ENCODE measurements at regions not wholly inside any gene's neighbourhood (a gene's known extent, or its start where the extent isn't known, plus 50 kb on each side); places are given as distances from the start of the nearest gene placed in this dataset.

DNA sequence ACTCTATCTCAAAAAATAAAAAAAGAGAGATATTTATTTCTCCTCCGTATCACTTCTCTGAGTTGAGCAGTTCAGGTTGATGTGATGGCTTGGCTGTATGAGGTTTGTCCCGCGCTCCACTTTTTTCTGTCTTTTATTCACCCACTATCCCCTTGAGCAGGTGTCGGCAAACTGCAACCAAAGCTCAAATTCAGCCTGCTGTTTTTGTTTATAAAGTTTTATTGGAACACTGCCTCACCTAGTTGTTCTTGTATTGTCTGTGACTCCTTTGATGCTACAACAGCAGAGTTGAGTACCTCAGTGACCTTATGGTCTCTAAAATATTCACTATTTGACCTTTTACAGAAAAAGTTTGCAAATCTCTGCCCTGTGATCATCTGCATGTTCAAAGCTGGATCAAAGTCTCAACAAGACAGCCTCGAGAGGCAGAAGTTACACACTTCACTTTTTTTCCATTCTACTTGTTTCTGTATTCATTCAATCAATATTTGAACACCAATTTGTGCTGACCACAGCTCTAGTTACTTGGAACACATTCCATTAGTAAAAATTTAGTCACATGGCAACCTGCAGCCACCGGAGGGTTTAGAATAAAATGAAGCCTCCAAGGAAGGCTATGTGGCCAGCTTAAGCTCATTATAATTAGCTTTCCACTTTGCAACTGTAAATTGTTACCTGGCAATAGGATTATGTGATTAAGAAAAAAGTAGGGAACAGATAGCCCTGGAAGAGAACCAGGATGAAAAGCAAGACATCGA lies 945.8 kb downstream of the KCNJ2 start:
- no peaks in the 10 kb centered on the region for H3K27me3 ChIP-seq (ENCODE audit: insufficient read depth, poor library complexity, severe bottlenecking)
- H3K27ac ChIP-seq (replicated peaks), result no peak overlapping the region
- no peak for DNase-seq (ENCODE audit: low read depth in 1 of 2, low spot score in 1 of 2)
- TF ChIP-seq GABPA (IDR thresholded peaks at IDR 0.05; ENCODE audit: low read depth), result no peak
- TF ChIP-seq, protein P1, sequence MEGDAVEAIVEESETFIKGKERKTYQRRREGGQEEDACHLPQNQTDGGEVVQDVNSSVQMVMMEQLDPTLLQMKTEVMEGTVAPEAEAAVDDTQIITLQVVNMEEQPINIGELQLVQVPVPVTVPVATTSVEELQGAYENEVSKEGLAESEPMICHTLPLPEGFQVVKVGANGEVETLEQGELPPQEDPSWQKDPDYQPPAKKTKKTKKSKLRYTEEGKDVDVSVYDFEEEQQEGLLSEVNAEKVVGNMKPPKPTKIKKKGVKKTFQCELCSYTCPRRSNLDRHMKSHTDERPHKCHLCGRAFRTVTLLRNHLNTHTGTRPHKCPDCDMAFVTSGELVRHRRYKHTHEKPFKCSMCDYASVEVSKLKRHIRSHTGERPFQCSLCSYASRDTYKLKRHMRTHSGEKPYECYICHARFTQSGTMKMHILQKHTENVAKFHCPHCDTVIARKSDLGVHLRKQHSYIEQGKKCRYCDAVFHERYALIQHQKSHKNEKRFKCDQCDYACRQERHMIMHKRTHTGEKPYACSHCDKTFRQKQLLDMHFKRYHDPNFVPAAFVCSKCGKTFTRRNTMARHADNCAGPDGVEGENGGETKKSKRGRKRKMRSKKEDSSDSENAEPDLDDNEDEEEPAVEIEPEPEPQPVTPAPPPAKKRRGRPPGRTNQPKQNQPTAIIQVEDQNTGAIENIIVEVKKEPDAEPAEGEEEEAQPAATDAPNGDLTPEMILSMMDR (IDR thresholded peaks at IDR 0.05; ENCODE audit: insufficient read depth, low read length), result no peak
- TF ChIP-seq POLR2AphosphoS5 (IDR thresholded peaks at IDR 0.05; ENCODE audit: low read depth), result no peak
- TF ChIP-seq SPI1 (IDR thresholded peaks at IDR 0.05; ENCODE audit: borderline replicate concordance, low read depth), result no peak
- TF ChIP-seq, protein P2, sequence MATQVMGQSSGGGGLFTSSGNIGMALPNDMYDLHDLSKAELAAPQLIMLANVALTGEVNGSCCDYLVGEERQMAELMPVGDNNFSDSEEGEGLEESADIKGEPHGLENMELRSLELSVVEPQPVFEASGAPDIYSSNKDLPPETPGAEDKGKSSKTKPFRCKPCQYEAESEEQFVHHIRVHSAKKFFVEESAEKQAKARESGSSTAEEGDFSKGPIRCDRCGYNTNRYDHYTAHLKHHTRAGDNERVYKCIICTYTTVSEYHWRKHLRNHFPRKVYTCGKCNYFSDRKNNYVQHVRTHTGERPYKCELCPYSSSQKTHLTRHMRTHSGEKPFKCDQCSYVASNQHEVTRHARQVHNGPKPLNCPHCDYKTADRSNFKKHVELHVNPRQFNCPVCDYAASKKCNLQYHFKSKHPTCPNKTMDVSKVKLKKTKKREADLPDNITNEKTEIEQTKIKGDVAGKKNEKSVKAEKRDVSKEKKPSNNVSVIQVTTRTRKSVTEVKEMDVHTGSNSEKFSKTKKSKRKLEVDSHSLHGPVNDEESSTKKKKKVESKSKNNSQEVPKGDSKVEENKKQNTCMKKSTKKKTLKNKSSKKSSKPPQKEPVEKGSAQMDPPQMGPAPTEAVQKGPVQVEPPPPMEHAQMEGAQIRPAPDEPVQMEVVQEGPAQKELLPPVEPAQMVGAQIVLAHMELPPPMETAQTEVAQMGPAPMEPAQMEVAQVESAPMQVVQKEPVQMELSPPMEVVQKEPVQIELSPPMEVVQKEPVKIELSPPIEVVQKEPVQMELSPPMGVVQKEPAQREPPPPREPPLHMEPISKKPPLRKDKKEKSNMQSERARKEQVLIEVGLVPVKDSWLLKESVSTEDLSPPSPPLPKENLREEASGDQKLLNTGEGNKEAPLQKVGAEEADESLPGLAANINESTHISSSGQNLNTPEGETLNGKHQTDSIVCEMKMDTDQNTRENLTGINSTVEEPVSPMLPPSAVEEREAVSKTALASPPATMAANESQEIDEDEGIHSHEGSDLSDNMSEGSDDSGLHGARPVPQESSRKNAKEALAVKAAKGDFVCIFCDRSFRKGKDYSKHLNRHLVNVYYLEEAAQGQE (IDR thresholded peaks at IDR 0.05; ENCODE audit: insufficient replicate concordance, low read depth), result no peak
- H3K4me3 ChIP-seq (replicated peaks; ENCODE audit: insufficient read depth, low read length), result no peak overlapping the region

DNA sequence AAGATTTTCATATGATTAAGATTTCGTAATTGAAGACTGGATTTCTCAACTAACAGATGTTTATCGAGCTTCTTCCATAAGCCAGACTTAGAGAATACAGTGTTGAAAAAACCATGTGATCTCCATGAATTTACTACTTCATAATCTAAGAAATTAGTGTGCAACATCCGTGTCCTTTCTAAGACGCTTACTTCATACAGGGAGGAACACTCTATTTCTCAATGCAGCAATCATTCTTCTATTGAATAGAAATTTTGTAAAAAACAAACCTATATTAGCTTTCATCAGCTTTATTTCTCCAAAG lies 946.3 kb downstream of the KCNJ2 start:
- Histone ChIP-seq H3K27ac (replicated peaks) (no peak overlapping the region), H3K4me3 (replicated peaks; ENCODE audit: insufficient read depth, low read length) (no peak overlapping the region), H3K27me3 (ENCODE audit: insufficient read depth, poor library complexity, severe bottlenecking) (no peaks in the 10 kb centered on the region)
- DNase-seq (ENCODE audit: low read depth in 1 of 2, low spot score in 1 of 2), result no peak
- TF ChIP-seq POLR2AphosphoS5 (IDR thresholded peaks at IDR 0.05; ENCODE audit: low read depth), result no peak
- TF ChIP-seq, protein P1 (IDR thresholded peaks at IDR 0.05; ENCODE audit: insufficient read depth, low read length), result no peak
- TF ChIP-seq GABPA (IDR thresholded peaks at IDR 0.05; ENCODE audit: low read depth), result no peak
- TF ChIP-seq SPI1 (IDR thresholded peaks at IDR 0.05; ENCODE audit: borderline replicate concordance, low read depth), result no peak
- TF ChIP-seq, protein P2 (IDR thresholded peaks at IDR 0.05; ENCODE audit: insufficient replicate concordance, low read depth), result no peak

DNA sequence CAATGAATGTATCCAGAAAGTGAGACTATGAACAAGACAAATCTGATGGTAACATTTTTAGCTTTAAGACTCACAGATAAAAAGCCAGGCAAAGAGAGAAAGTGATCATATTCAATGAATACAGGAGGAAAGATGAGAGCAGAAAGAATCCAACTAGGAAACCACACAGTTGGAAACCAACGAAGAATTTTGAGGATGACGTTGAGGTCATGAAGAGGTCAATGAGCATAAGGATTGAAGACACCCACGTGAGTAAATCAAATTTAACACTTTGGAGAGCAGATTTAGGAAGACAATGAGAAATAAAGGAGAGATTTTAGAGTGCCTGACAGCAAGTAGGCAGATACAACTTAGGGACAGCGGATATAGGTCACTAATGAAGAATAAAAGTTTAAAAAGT lies 948.1 kb downstream of the KCNJ2 start:
- TF ChIP-seq SPI1 (IDR thresholded peaks at IDR 0.05; ENCODE audit: borderline replicate concordance, low read depth) (no peak), GABPA (IDR thresholded peaks at IDR 0.05; ENCODE audit: low read depth) (no peak), POLR2AphosphoS5 (IDR thresholded peaks at IDR 0.05; ENCODE audit: low read depth) (no peak)
- TF ChIP-seq, protein P1 (IDR thresholded peaks at IDR 0.05; ENCODE audit: insufficient read depth, low read length), result no peak
- TF ChIP-seq, protein P2 (IDR thresholded peaks at IDR 0.05; ENCODE audit: insufficient replicate concordance, low read depth), result no peak
- no peak overlapping the region for H3K27ac ChIP-seq (replicated peaks)
- no peaks in the 10 kb centered on the region for H3K27me3 ChIP-seq (ENCODE audit: insufficient read depth, poor library complexity, severe bottlenecking)
- H3K4me3 ChIP-seq (replicated peaks; ENCODE audit: insufficient read depth, low read length), result no peak overlapping the region
- DNase-seq (ENCODE audit: low read depth in 1 of 2, low spot score in 1 of 2), result no peak

All from HL-60 (cell line).